Amniotic epithelial cell (primary cell): ENCODE measurements at regions not wholly inside any gene's neighbourhood (a gene's known extent, or its start where the extent isn't known, plus 50 kb on each side); places are given as distances from the start of the nearest gene placed in this dataset.

Source experiments
- DNase-seq: peaks from one replicate; pipeline ENCODE4 v3.0.0-alpha.2; 2010; ENCODE audit warnings: low read depth

DNA sequence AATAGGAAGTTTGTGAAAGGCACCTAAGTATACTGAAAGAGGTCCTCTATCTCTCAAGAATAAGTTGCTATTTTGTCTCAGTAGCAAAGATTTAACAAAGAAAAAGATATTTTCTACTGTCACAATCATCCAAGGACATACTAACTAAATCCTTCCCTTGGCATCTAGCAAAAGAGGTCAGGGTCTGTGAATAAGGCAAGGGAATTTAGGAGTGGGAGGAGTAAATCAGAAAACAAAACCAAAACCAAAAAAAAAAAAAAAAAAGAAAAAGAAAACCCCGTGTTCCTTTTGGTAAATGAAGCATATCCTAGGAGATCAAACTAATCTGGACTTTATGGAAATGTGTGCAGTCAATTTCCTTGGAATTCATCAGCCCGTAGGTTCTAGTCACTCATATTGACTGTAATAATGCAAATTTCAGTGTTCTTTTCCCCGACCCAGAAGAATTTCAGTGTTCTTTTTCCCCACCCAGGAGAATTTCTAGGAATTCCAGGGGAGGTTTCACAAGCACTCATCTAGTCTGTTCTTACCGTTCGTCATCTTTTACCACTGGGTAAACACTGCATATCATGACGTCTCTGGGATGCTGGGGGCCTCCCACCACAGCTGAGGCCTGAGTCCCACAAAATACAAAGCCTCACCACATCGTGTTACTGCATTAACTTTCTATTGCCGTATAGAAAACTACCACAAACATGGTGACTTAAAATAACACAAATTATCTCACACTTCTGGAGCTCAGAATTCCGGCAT, 113.8 kb upstream of the CCDC54 start:
- peak; percentile 93 for DNase-seq

DNA sequence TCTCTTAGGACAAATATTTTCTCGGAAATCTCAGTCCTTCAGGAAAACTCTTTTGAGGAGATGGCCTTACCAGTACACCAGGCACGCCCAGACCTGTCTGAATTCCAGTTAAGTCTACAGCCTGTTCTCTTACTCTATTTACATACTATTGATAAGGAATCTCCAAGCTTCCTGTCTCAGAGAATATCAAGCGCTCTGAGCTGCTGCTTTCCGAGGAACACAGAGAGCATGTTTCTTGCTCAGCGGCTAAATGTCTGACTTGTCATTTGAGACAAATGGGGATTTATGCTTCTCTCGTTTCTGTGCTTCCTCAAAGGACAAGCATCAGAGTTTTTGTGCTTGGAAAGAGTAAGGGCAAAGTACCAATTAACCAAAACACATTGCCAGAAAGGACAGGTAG, 112.4 kb upstream of the CCDC54 start:
- peak; percentile 26 for DNase-seq

DNA sequence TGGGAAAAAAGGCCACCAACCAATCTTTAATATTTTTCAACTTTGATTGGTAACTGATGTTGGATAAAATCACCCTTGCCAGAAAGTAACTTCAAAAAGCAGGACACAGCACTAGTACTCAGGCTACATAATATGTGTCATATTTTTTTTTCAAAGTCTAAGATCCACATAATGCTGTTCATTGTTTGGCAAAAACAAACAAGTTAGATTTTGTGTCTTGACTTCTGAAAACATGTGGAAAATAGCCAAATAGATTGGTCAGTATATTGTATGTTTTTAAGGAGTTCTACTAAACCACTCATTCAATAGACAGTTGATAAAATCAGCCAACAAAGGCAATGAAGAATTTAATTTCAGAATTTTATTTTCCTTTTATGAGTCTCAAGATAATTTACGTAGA, 111.7 kb upstream of the CCDC54 start:
- DNase-seq = no peak

DNA sequence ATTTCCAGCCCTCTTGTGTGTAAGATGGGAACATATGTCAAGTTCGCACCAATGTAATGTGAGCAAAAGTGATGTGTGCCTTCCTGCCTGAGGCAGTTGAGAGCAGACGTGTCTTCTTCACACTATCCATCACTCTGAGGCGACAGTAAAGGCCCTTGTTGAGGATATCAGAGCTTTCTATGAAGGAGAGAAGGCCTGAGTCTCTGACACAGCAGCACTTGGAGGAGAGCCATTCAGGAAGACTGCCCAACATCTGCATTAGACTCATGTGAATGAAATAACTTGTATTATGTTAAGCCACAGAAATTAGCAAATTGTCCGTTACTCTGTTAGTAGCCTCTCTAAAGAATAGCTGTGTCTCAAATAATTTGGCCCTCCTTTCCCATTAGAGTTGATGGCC, 108.8 kb upstream of the CCDC54 start:
- DNase-seq = no peak

DNA sequence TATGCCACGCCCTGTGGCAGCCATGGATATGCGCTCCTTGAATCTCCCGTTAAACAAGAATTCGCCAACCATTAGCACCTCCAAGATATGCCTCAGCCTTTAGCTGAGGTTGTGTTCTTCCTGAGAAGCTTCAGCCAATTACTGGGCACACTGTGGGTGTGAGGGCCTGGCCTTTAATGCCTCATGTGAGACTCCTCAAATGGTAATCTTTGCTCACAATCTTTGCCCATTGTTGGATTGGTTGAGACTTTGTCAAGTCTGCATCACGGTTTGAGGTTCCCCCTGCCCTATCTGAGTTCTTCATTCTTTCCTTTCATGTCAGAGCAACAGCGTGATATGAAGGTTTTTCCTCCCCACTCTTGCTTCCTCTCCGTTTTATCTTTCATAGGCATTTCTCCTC, 108.1 kb upstream of the CCDC54 start:
- DNase-seq = no peak

DNA sequence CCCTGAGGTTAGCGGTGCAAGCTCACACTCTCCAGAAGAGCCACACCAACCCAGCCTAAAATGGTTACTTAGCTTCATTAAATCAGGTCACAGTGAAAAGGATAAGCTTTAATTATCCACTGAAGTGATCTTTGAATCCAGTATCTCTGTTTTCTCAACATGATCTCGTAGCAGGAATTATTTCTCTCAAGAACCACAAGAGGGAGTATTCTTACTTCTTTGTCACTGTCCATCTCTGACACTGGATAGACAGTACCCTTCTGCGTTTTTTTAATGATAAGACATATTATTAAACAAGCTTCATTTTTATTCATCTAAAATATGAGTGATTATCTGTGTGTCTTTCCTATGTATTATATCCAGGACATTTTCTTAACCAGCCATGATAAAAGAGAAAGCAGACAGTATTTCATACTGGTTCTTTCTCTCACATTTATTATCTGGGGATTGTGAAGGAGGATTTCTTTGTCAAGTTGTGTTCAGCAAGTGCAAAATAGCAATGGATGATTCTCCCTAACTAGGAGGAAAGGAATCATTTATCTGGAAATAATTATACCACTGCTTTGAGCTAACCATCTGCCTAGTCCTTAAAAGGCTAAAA, 105.4 kb upstream of the CCDC54 start:
- DNase-seq = peak; percentile 61

DNA sequence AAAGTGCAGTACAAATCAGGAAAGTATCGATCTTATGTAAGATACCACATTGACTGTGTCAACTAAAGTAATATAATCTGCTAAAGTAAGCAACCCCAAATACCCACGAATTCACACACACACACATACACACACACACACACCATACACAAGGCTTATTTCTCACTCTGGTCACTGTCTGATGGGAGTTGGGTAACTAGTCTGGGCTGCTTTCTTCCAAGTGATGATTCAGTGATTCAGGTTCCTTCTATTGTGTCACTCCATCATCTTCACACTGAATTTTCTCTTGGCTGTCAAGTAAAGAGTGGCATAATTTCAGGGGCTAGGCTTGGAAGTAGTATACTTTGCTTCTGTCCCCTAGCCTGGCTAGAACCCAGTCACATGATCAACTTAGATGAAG, 104.8 kb upstream of the CCDC54 start:
- DNase-seq = peak; percentile 79

DNA sequence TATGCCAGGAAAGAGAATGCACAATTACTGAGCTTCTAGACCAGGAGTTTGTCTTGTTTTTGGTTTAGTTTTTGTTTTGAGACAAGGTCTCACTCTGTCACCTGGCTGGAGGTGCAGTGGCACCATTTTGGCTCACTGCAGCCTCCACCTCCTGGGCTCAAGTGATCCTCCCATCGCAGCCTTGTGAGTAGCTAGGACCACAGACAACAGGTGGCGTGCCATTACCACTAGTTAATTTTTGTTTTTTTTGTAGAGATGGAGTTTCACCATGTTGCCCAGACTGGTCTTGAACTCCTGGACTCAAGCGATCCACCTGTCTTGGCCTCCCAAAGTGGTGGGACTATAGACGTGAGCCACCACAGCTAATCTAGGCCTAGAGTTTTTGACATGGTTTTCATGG, 104.4 kb upstream of the CCDC54 start:
- no peak for DNase-seq

DNA sequence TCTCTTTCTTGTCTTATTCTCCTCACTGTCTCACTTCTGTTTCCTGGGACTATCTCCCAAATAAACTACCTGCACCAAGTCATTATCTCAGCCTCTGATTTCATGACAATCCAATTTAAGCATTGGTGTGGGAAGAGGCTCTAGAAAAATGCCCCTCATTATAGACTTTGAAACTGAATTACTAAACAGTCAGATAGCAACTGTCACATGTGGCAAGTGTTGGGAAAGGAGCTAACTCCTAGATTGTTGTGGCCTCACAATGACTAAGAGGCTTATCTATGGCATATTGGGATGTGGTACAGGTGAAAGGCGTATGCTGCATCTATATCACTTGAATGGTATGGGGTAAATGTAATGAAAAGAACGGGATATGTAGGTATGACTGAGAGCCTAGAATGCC, 103.5 kb upstream of the CCDC54 start:
- no peak for DNase-seq

DNA sequence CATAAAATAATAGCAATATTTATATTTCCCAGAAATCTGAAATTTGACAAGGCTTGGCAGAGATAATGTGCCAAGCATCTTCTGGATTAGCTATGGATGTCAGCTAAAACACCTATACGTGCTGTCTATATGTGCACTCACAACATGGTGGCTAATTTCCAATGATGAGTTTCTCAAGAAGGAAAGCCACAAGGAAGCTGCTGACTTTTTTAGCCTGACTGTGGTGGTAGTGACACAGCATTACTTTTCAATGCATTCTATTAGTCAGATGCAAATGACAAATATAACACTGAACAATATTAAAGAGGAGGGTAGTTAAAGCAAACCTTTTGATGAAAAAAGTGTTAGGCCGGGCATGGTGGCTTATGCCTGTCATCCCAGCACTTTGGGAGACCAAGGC, 101.7 kb upstream of the CCDC54 start:
- no peak for DNase-seq

DNA sequence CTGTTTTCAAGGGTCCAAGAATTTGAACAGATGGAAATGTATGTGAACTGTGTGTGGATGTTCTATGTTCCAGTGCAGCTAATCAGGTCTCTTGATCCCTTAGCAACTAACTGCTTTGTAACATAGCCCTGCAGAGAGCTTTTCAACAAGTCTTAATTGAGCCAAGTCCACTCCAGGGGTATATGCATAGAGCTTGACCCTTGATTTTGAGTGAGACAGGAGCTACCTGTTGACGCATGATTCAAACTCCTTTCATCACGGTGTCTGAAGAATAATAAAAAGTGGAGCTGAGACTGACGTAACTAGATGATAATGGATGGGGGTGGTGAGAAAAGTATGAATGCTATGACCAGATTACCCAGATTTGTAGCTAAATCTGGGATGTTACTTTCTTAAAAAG, 93.3 kb upstream of the CCDC54 start:
- DNase-seq = peak; percentile 78

DNA sequence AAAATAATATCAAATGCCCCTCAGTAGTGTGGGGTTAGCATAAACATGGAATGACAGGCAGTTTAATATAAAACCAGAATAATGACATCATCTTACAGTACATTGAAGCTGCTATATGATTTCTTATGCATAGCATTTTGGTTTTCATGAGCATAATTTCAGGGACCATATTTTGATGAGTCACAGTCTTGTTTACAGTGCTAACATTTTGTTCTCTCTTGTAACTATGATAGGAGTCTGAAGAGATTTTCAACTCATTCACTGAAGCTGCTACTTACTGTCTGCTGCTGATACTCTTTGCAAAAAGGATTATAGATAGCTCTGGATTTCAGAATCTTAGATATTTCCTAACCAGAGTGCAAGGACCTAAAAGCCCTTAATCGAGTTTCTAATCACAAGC, 92.6 kb upstream of the CCDC54 start:
- DNase-seq = peak; percentile 88

DNA sequence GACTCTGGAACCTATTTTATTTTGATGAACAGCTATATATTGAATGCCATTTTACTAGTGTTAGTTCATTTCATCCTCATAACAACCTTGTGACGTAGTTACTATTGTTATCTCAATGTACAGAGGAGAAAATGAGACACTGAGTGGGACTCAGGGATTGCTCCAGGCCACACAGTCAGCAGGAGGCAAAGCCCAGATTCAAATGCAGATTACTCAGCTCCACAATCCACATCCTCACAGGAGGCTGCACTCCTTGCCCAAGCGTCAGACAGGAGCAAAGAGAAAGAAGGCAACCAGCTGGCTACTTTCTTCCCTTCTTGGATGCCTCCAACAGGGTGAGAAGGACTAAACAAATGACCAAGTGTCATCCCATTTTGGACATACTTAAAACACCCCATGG, 92.0 kb upstream of the CCDC54 start:
- DNase-seq = peak; percentile 82

DNA sequence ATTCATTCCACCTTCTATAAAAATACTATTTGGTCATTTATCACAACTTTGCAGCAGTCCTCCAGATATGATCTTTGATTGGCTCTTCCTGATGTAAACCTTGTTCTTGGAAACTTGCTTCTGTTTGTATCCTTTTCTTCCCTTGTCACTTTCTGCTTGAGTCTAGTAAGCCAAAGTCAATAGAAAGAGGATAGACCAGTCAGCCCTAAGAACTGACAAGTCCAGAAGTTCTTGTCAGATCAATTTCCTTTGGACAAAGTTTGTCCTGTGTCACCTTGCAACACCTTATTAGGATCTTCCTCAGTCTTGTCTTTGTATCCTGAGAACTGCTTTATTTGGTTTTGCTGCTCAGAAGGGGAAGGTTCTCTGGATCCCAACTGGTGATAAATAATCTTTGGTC, 87.9 kb upstream of the CCDC54 start:
- no peak for DNase-seq

DNA sequence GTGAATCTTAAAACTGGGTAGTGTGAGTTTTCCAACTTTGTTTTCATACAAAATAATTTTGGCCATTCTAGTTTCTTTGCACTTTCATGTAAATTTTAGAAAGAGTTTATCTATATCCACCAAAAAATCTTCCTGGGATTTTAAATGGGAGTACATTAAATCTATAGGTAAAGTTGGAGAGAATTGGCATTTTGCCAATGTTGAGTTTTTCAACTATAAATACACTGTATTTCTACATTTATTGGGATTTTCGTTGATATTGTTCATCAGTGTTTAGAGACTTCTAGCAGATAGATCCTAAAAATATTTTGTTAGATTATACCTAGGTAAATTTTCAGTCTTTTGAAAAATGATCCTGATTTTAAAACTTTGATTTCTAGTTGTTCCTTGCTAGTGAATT, 83.1 kb upstream of the CCDC54 start:
- DNase-seq = no peak

DNA sequence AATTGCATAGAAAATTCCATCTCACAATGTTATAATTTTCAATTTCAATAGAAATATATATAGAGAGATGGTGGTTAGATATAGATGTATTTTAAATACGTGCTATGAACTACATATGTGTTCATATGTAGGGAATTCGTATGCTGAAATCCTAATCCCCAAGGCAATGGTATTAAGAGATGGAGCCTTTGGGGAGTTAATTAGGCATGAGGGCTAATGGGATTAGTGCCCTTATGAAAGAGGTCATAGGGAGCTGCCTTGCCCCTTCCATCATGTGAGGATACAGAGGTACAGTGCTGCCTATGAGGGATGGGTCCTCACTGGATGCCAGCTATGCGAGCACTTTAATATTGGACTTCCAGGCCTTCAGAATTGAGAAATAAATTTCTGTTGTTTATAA, 79.6 kb upstream of the CCDC54 start:
- DNase-seq = no peak

DNA sequence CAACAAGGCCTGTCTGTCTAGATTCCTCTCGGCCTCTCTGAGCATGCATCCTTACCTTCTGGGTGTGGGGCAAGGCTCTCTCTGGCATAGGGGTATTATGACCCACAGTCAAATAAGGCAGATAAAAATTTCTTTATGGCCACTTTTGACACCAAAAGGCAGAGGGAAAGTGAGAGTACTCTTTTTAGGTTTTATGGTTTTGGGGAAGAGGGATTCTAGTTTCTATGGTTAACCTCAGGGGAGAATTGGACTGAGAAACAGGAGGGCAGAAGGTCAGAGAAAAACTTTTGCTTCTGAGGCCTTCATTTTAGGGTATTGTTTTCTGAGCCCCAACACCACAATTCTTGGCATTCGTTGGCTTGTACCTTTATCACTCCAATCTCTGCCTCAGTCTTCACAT, 70.0 kb upstream of the CCDC54 start:
- no peak for DNase-seq

DNA sequence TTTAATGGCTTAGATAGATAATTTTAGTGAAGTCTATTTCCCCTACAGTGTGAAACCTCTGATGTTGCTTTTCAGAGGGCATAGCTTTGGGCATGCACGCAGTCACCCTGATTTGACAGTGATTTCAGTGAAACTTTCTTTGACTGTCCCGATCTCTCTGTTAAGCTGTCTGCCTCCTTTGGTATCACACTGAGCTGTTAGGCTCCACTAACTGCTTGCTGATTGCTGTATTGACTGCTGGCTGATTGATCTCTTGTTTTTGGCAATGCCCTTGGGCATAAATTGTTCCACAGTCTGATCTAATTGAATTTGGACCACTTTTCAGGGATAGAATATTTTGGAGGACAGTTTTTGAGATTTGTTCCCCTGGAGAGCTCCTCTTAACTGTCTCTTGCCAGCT, 68.5 kb upstream of the CCDC54 start:
- DNase-seq = no peak

DNA sequence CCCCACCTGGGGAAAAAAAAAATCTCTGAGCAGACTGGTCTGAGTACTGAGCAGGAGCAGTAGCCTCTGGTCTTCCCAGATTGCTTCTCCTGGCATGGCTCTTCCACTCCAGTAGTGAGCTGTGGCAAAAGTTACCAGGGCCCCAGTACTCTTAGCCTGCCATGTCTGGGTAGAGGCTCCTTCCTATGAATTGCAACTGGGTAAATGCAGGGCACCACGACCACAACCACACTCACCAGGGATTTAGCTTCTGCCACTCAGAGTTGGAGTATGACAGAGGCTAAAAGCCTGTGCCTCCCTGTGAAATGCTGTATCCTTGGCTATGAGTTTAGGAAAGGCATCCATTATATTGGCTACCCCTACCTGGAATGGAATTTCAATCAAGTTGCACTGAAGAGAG, 67.9 kb upstream of the CCDC54 start:
- DNase-seq = no peak

DNA sequence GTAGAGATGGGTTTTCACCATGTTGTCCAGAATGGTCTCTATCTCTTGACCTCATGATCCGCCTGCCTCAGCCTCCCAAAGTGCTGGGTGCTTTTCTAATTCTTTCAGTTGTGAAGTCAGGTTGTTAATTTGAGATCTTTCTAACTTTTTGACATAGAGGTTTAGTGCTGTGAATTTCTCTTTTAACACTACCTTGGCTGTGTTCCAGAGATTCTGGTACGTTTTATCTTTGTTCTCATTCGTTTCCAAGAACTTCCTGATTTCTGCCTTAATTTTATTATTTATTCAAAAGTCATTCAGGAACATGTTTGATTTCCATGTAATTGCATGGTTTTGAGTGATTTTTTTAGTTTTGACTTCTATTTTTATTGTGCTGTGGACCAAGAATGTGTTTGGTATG, 63.5 kb upstream of the CCDC54 start:
- DNase-seq = no peak

DNA sequence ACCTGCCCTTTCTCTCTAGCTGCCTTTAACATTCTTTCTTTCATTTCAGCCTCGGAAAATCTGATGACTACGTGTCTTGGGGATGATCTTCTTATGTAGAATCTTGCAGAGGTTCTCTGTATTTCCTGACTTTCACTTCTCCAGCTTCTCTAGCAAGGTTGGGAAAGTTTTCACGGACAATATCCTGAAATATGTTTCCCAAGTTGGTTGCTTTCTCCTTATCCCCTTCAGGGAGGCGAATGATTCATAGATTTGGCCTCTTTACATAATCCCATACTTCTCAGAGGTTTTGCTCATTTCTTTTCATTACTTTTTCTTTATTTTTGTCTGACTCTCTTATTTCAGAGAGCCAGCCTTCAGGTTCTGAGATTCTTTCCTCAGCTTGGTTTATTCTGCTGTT, 62.1 kb upstream of the CCDC54 start:
- DNase-seq = peak; percentile 86

DNA sequence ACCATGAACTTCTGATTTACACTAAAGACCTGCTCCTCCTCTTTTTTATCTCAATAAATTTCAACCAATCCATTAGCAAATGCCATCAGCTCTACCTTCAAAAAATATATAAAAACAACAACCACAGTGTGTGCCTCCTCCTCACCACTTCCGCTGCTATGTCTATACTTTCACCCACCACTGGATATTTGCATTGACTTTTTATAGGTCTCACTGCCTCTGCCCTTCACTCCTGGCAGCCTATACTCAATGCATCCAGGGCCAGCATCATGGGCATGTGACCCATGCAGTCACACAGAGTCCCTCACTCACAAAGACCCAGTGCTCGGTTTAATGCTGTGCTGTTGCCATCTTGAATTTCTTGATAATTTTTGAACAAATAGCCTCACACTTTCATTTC, 53.5 kb upstream of the CCDC54 start:
- DNase-seq = no peak

DNA sequence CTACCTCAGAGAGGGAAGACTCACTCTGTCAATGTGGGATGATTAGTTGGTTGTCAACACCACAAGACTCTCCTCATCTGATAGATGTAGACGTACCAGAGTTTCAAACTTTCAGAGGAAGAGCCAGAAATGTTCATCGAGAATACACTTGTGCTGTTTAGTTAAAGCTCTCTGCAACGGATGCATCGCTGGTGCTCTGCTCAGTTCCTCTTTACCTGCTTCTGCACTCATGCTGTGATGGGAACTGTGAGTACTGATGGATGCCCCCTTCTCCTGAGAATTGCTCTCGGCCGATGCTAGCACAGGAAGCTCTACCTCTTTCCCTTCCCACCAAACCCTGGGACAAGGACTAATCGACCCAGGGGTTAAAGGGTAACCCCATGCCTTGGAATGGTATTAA, 51.8 kb upstream of the CCDC54 start:
- DNase-seq = no peak
